ENCODE measurements at regions not wholly inside any gene's neighbourhood (a gene's known extent, or its start where the extent isn't known, plus 50 kb on each side); places are given as distances from the start of the nearest gene placed in this dataset.

GRCh38 chr10:57884407-57884806 is 383.3 kb downstream of the IPMK start:
- Histone ChIP-seq H3K27me3 (ENCODE audit: insufficient read depth in 3 of 3, low read length in 2 of 3) (no peaks in the 10 kb centered on the region), H3K4me3 (no peak overlapping the region), H3K36me3 (ENCODE audit: insufficient read depth in 1 of 2, low read depth in 1 of 2) (no peaks in the 10 kb centered on the region), H3K9me3 (no peaks in the 10 kb centered on the region), H3K27ac (no peak overlapping the region), H3K4me1 (no peaks in the 10 kb centered on the region)
- TF ChIP-seq CTCF (IDR thresholded peaks at IDR 0.05): no peak
- ATAC-seq (no peak), DNase-seq (no peak)
- WGBS, 3 donors: 39 to 46% (median 41%) methylated on average over 2 of the region's 2 CpGs
- intact Hi-C loops (cut with DNase I): no loop called here

- H3K4me1 ChIP-seq: no peaks in the 10 kb centered on the region
- WGBS, 3 donors: 34 to 46% (median 34%) methylated on average over 1 of the region's 1 CpG
- H3K9me3 ChIP-seq: no peaks in the 10 kb centered on the region
- H3K36me3 ChIP-seq (ENCODE audit: insufficient read depth in 1 of 2, low read depth in 1 of 2): no peaks in the 10 kb centered on the region
- intact Hi-C loops (cut with DNase I): no loop called here
- no peak for ATAC-seq
- no peak overlapping the region for H3K4me3 ChIP-seq
- DNase-seq: no peak
- no peak overlapping the region for H3K27ac ChIP-seq
- TF ChIP-seq CTCF (IDR thresholded peaks at IDR 0.05): no peak
- H3K27me3 ChIP-seq (ENCODE audit: insufficient read depth in 3 of 3, low read length in 2 of 3): no peaks in the 10 kb centered on the region
These were observed 387.1 kb downstream of the IPMK start for GRCh38 chr10:57880446-57881227.

GRCh38 chr10:57874810-57875209 is 392.9 kb downstream of the IPMK start:
- Histone ChIP-seq H3K4me1 (no peaks in the 10 kb centered on the region), H3K36me3 (ENCODE audit: insufficient read depth in 1 of 2, low read depth in 1 of 2) (no peaks in the 10 kb centered on the region), H3K9me3 (no peaks in the 10 kb centered on the region), H3K27me3 (ENCODE audit: insufficient read depth in 3 of 3, low read length in 2 of 3) (no peaks in the 10 kb centered on the region), H3K4me3 (no peak overlapping the region), H3K27ac (no peak overlapping the region)
- DNase-seq (no peak), ATAC-seq (no peak)
- intact Hi-C loops (cut with DNase I): no loop called here
- WGBS, 3 donors: 76 to 82% (median 78%) methylated on average over 4 of the region's 4 CpGs
- TF ChIP-seq CTCF (IDR thresholded peaks at IDR 0.05): no peak

GRCh38 chr10:57867241-57867640 is 400.5 kb downstream of the IPMK start:
- Histone ChIP-seq H3K9me3 (no peaks in the 10 kb centered on the region), H3K36me3 (ENCODE audit: insufficient read depth in 1 of 2, low read depth in 1 of 2) (no peaks in the 10 kb centered on the region), H3K4me3 (no peak overlapping the region), H3K27ac (no peak overlapping the region), H3K27me3 (ENCODE audit: insufficient read depth in 3 of 3, low read length in 2 of 3) (no peaks in the 10 kb centered on the region), H3K4me1 (no peaks in the 10 kb centered on the region)
- TF ChIP-seq CTCF (IDR thresholded peaks at IDR 0.05): no peak
- ATAC-seq (no peak), DNase-seq (no peak)
- intact Hi-C loops (cut with DNase I): no loop called here
- 15 to 67% (median 63%) methylated on average over 1 of the region's 1 CpG for WGBS, 3 donors
